GM12892 (cell line): ENCODE measurements at regions not wholly inside any gene's neighbourhood (a gene's known extent, or its start where the extent isn't known, plus 50 kb on each side); places are given as distances from the start of the nearest gene placed in this dataset.

Experiments
- DNase-seq: peaks from one replicate; pipeline ENCODE4 v3.0.0; 2011; ENCODE audit not compliant: insufficient read length
- FAIRE-seq: peaks from 2 replicates; lab custom pipeline; 2011; peaks lifted over from hg19 to GRCh38; lab: Jason Lieb, UNC
- POLR2A ChIP-seq: IDR thresholded peaks from 2 replicates; pipeline ENCODE4 v1.6.1; 2011; ENCODE audit warnings: low read depth, low read length, control low read depth
- POLR2AphosphoS5 ChIP-seq: IDR thresholded peaks from 2 replicates; pipeline ENCODE4 v1.6.1; 2011; ENCODE audit warnings: low read depth, low read length, control low read depth
- TAF1 ChIP-seq: IDR thresholded peaks from 2 replicates; pipeline ENCODE4 v1.6.1; 2011; ENCODE audit warnings: low read depth, mild to moderate bottlenecking, control low read depth, low read length, borderline replicate concordance

DNA sequence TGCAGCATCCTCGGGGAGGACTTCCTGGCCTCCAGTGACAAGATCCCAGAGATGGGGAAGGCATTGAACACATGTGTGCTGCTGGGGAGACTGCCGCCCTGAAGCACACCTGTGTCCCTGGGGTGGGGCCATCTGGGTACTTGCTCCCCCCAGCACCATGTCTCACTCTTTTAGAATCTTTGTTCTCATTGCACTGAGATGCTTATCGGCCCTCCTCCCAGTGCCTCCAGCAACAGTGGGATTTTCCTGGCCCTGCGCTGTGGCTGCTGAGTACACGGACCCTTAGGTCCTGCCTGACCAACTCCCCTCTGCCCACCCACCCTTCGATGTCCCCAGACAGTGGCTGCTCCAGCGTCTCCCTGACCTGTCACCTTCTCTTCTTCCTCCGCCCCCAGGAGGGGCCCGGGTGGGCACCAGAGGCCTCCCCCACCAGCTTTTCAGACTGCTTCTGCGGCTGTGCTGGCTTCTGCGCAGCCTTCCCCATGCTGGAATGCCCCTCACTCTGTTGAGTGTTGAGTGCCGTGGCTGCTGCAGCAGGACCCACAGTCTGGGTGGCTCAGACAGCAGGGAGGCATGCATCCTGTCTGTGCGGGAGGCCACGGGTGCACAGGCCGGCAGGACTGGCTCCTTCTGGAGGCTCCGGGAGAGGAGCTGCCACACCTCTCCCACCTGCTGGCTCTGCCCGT, 145.9 kb upstream of the IRX2 start:
- no peak for DNase-seq
- FAIRE-seq, result no peak
- TF ChIP-seq POLR2A, result no peak
- TF ChIP-seq TAF1, result no peak
- TF ChIP-seq POLR2AphosphoS5, result no peak

DNA sequence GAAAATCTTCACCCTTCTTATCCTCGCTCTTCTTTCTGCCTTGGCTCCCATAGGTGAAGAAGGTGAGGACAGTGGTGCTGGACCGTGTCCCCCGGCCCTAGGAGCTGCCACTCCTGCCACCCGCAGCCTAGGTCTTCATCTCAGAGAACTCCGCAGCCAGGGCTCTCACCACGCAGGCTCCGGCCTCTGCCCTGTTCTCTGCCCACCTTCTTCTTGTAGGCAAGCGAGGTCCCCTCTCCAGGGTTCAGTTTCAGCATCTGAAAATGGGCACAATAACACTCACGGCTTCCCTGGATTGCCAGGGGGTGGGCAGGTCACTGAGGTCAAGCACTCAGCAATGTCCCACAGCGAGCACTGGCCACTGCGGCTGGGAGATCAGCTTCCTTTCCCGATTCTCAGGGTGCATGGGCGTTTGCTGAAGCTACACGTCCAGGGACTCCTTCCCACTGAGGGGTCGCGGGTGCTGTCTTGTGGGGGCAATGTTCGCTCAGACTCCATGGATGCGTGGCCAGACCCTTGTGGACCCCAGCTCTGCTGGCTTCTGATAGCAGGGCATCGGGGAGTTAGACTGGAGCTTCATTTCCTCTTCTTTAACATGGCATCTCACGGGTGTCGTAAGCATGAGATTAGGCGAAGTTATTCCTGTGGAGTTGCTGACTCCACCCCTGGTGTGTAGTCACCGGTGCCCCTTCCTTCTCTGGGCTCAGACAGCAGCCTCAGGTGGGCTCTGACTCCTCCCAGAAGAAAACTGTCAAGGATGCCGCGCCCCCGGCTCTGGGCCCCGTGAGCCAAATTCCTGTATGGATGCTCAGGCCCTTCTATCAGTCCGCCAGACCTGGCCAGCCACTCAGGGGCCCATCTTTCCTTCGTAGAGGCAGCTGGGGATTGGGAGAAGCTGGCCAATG, 145.1 kb upstream of the IRX2 start:
- no peak for TF ChIP-seq TAF1
- TF ChIP-seq POLR2AphosphoS5, result no peak
- no peak for TF ChIP-seq POLR2A
- FAIRE-seq (no peak), DNase-seq (no peak)

DNA sequence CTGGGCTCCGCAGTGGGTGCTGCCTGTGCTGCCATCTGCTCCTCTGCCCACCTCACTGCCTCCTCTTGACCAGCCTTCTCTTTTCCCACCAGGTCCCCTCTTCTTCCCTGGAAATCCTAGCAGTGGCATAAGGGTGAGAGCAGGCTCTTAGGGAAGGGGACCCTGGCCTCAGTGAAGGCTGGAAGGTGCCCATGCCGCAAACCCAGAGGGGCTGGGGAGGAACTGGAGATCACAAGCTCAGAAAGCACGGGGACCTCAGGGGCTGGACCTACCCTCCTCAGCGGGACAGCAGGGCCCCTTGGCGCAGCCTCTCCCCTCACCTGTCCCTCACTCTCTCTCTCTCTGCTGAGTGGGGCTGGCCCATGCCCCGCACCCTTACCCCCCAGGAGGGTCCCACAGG, 144.4 kb upstream of the IRX2 start:
- TF ChIP-seq TAF1 (no peak), POLR2AphosphoS5 (no peak), POLR2A (no peak)
- FAIRE-seq (no peak), DNase-seq (no peak)

DNA sequence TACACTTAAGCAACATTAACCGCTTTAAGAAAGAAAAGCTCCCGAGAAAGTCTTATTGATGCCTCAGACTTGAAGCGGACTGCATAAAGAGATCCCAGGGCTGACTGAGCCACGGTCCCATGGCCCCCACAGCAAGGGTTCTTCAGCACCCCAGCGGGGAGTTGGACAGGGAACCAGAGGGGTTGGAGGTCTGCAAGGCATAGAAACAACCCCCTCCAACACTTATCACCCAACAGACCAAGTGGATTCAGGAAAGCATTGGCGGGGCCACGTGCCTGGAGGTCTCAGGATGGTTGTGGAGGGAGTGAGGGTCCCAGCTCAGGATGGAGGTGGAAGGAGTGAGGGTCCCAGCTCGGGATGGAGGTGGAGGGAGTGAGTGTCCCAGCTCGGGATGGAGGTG, 143.7 kb upstream of the IRX2 start:
- DNase-seq (no peak), FAIRE-seq (no peak)
- no peak for TF ChIP-seq TAF1
- no peak for TF ChIP-seq POLR2AphosphoS5
- TF ChIP-seq POLR2A, result no peak

DNA sequence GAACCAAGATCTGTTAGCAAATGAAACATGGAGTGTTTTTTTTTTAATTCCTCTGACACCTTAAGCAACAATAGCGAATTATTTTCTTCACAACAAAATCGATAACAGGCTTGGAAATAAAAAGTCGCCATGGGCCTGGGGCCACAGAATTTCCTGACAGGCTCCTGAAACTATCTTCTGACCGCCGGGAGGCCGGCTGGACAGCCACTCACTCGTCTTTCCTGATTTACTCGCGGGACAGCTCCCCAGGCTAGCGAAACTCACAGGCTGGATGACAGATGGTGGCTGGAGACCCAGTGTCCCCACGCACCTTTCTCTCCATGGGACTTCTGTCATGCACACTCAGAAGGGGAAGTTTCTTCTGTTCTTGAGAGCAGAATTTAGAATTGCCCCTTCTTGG, 143.3 kb upstream of the IRX2 start:
- TF ChIP-seq POLR2AphosphoS5, result no peak
- no peak for TF ChIP-seq TAF1
- no peak for TF ChIP-seq POLR2A
- FAIRE-seq (no peak), DNase-seq (no peak)

DNA sequence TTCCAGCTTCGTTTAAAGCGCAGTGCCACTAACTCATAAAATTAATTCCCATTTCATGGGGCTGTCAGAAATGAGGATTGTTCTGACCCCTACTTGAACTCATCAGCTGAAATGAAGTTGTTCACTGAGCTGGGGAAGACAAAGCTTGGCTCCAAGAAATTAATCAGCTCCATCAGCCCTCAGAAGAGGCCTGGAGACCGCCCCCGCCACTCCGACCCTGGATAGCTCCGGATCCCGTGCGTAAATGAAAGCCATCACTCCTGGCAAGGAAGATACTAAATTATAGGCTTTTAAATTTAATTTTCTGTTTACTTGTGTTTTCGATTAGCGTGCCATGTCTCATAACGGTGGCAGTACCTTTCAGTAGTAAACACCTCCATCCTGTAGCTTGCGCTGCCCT, 142.8 kb upstream of the IRX2 start:
- no peak for TF ChIP-seq POLR2A
- no peak for TF ChIP-seq POLR2AphosphoS5
- no peak for TF ChIP-seq TAF1
- DNase-seq, result no peak
- FAIRE-seq, result no peak

DNA sequence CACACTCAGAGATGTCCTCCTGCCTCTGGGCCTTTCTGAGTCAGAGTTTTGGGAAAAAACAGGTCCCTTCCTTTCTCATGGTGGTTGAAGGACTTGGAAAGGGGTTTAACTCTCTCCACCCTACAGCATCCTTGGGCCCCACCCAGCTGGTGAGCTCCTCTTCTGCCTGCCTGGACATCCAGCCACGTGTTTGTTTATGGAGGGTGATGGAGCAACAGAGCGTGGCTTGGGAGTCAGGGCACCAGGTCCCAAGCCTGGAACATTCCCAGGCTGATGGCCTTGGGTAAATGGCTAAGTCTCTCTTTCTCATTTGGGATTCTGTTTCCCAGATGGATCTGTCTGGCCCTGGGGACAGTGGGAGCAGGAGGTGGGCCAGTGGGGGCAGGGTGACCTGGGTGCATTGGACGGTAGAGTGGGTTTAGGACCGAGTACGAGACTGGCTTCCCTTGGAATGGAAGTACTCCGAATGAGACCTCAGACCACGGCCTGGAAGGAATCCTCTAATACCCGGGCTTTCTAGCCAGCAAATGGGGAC, 141.1 kb upstream of the IRX2 start:
- FAIRE-seq, result no peak
- TF ChIP-seq POLR2AphosphoS5, result no peak
- no peak for TF ChIP-seq TAF1
- TF ChIP-seq POLR2A, result no peak
- DNase-seq, result no peak

DNA sequence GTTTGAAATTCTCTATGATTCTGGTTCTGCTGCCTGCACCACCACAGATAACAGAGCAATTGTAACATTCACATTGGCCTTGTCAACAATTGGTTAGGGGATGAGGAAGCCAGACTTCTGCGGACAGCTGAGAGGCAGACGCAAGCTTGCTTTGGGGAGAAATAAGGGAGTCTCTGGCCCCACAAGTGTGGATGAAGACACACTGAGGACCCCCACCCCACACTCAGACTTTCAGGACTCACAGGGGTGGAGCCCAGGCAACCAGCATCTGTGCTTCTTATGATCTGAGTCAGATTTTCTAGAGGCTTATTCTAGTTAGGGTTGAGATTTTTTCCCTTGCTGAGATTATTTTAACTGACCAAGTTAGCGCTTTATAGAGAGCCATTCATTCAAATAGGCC, 140.3 kb upstream of the IRX2 start:
- TF ChIP-seq POLR2AphosphoS5 (no peak), TAF1 (no peak), POLR2A (no peak)
- no peak for FAIRE-seq
- DNase-seq, result no peak

DNA sequence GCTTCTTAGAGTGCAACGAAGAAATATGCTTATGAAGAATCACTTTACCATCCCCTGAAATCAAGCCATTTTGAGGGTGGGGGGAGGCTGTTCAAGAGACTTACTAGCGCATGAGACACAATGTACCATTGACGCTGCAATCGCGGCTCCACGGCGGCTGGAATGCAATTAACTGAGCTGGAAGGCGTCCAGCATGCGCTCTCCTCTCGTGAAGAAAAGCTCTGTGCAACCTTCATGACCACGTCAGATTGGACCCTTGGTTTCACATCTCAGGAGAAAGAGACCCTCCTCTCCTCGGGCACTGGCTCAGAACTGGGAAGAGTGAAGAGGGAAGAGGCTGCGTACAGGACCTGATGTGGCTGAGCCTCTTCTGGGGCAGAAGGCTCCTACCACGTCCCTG, 138.5 kb upstream of the IRX2 start:
- DNase-seq, result no peak
- no peak for TF ChIP-seq POLR2AphosphoS5
- no peak for TF ChIP-seq TAF1
- TF ChIP-seq POLR2A, result no peak
- no peak for FAIRE-seq

DNA sequence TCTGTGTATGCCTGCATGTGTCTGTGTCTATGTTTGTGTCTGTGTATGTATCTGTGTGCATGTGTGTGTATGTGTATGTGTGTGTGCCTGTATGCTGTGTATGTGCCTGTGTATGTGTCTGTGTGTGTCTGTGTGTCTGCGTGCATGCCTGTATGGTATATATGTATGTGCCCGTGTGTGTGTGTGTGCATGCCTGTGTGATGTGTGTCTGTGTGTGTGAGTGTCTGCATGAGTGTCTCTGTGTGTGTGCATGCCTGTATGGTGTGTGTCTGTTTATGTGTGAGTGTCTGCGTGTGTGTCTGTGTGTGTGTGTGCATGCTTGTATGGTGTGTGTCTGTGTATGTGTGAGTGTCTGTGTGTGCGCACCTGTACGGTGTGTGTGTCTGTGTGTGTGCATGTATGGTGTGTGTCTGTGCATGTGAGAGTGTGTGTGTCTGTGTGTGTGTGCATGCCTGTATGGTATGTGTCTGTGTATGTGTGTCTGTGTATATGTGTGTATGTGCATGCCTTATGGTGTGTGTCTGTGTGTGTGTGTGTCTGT, 137.1 kb upstream of the IRX2 start:
- no peak for DNase-seq
- no peak for TF ChIP-seq POLR2A
- no peak for TF ChIP-seq TAF1
- no peak for TF ChIP-seq POLR2AphosphoS5
- FAIRE-seq, result no peak

DNA sequence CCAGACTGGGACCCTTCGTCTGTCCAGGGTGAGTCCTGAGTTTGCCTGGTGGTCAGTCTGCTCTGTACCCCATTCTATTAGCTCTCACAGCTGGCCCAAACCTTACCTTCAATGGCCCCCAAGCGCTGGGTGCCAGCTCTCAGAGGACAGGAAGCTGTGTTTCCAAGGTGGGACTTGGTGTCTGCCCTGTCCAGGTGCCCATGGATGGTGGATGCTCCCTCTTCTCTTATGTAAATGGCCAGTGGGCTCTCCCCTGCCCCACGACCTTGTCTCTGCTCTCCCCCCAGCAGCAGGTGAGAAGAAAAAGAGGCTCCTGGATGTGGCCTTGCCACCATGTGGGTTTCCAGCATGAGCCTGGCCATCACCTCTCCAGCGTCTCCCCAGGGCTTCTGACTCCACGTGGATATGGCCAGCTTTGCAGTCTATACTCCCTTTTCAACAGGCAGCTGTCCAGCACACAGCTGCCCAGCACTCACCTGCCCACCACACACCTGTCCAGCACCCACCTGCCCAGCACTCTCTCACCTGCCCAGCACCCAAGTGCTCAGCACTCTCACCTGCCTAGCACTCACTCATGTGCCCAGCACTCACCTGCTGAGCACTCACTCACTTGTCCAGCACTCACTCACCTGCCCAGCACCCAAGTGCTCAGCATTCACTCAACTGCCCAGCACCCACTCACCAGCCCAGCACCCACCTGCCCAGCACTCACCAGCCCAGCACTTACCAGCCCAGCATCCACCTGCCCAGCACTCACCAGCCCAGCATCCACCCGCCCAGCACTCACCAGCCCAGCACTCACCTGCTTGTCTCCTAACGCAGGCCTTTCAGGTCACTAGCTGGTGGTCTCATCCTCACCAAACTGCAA, 136.2 kb upstream of the IRX2 start:
- FAIRE-seq, result no peak
- TF ChIP-seq POLR2AphosphoS5 (no peak), TAF1 (no peak), POLR2A (no peak)
- no peak for DNase-seq
